Ascending aorta (tissue), 2 donors: ENCODE measurements at regions not wholly inside any gene's neighbourhood (a gene's known extent, or its start where the extent isn't known, plus 50 kb on each side); places are given as distances from the start of the nearest gene placed in this dataset.

ENCODE experiments used
- DNase-seq, 2 donors: peaks; one replicate each; pipeline ENCODE4 v3.0.0-alpha.2; 2019; ENCODE audit warnings: low spot score in 2 of 2
- H3K27ac ChIP-seq, 2 donors: fragments of 200-600 bp; sonication (generic); one replicate each; pipeline ENCODE4 v1.5.1; 2016 to 2017; ENCODE audit warnings: mild to moderate bottlenecking in 1 of 2
- H3K27me3 ChIP-seq: fragments of 200-600 bp; sonication (generic); one replicate; pipeline ENCODE4 v1.5.1; 2017
- H3K36me3 ChIP-seq, 2 donors: fragments of 200-600 bp; sonication (generic); one replicate each; pipeline ENCODE4 v1.5.1; 2016
- H3K4me1 ChIP-seq, 2 donors: fragments of 200-600 bp; sonication (generic); one replicate each; pipeline ENCODE4 v1.5.1; 2016 to 2017; ENCODE audit warnings: mild to moderate bottlenecking in 1 of 2
- H3K4me3 ChIP-seq, 2 donors: fragments of 200-600 bp; sonication (generic); one replicate each; pipeline ENCODE4 v1.5.1; 2016 to 2017; ENCODE audit warnings: mild to moderate bottlenecking in 1 of 2
- H3K9me3 ChIP-seq, 2 donors: fragments of 200-600 bp; sonication (generic); one replicate each; pipeline ENCODE4 v1.5.1; 2016
- intact Hi-C: fragments of 100-400 bp; cut with DNase I; formaldehyde crosslinking; loops from one replicate; pipeline ENCODE4 v1.15.1; 2023
- TF ChIP-seq, protein P1 (sequence below), 3 experiments: fragments of 200-600 bp in 2 of 3; fragments of 450-650 bp in 1 of 3; sonication (generic) in 2 of 3; IDR thresholded peaks; one replicate each; pipeline ENCODE4 v1.5.1; 2016 to 2019; ENCODE audit warnings: antibody characterized with exemption in 3 of 3, mild to moderate bottlenecking in 1 of 3, moderate library complexity in 1 of 3

- intact Hi-C loops, result no loop called here
- TF ChIP-seq, protein P1, sequence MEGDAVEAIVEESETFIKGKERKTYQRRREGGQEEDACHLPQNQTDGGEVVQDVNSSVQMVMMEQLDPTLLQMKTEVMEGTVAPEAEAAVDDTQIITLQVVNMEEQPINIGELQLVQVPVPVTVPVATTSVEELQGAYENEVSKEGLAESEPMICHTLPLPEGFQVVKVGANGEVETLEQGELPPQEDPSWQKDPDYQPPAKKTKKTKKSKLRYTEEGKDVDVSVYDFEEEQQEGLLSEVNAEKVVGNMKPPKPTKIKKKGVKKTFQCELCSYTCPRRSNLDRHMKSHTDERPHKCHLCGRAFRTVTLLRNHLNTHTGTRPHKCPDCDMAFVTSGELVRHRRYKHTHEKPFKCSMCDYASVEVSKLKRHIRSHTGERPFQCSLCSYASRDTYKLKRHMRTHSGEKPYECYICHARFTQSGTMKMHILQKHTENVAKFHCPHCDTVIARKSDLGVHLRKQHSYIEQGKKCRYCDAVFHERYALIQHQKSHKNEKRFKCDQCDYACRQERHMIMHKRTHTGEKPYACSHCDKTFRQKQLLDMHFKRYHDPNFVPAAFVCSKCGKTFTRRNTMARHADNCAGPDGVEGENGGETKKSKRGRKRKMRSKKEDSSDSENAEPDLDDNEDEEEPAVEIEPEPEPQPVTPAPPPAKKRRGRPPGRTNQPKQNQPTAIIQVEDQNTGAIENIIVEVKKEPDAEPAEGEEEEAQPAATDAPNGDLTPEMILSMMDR (IDR thresholded peaks at IDR 0.05), result no peak
- no peaks in the 10 kb centered on the region for H3K9me3 ChIP-seq
- no peak for DNase-seq
- H3K4me3 ChIP-seq, result no peak overlapping the region
- H3K4me1 ChIP-seq, result no peaks in the 10 kb centered on the region
- no peaks in the 10 kb centered on the region for H3K36me3 ChIP-seq
- no peaks in the 10 kb centered on the region for H3K27me3 ChIP-seq
- no peak overlapping the region for H3K27ac ChIP-seq
These were observed 355.6 kb downstream of the SH2D4B start for GRCh38 chr10:80893256-80893655.

DNA sequence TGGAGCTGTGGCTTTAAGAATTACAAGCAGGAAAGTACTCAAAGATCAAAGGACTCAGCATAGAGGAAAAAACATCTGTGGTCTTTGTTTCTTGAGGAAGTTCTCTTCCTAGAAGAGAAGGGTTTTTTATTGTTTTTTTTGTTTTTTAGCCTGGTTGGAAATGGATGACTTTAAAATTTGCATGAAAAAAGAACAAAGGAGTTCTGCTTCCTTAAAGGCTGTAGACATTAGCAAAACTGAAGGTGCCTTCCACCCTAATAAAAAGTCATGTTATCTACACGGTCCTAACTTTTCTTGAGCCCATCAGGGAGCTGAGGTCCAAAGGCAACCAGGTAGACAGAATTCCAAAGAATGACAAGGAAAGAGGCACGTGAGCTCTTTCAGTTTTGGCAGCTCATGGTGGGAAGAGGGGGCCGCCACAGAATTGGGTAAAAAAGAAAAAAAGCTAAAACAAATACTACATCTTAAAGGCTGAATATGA is 356.6 kb downstream of the SH2D4B start:
- no peak overlapping the region for H3K4me3 ChIP-seq
- H3K27me3 ChIP-seq, result no peaks in the 10 kb centered on the region
- no peaks in the 10 kb centered on the region for H3K4me1 ChIP-seq
- H3K9me3 ChIP-seq, result no peaks in the 10 kb centered on the region
- TF ChIP-seq, protein P1 (IDR thresholded peaks at IDR 0.05), result no peak
- no peak overlapping the region for H3K27ac ChIP-seq
- no peak for DNase-seq
- intact Hi-C loops, result no loop called here
- H3K36me3 ChIP-seq, result no peaks in the 10 kb centered on the region

DNA sequence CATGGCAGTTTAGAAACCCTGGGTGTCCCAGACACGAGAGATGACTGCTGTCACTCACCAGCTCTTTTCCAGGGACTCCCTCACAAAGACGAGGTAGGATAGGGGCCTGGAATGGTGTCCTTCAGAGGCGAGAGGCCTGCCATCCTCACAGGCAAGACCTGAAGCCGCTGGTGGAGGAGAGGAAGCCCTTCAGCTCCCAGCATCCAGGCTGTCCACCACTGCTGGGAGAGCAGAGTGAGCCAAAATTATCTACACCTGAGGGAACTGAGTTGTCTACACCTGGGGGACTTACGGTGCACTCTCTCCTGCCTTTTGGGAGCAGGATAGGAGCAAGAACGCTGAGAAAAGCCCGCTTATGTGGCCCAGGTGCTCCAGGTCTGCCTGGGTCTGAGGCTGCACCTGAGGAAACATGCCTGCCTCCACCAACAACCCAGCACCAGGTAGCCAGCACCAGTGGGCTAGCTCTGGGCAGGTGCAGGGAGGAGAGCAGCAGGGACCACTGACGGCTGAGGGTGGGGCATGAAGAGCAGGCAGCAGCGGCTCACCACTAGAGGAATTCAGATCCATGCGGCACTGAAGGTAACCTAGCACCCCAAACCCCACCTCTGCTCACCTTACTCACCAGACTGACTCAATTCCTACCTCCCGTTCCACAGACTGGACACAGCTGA is 357.2 kb downstream of the SH2D4B start:
- no peak overlapping the region for H3K27ac ChIP-seq
- no peaks in the 10 kb centered on the region for H3K9me3 ChIP-seq
- H3K4me1 ChIP-seq, result no peaks in the 10 kb centered on the region
- no peak for DNase-seq
- H3K36me3 ChIP-seq, result no peaks in the 10 kb centered on the region
- intact Hi-C loops, result no loop called here
- no peak overlapping the region for H3K4me3 ChIP-seq
- TF ChIP-seq, protein P1 (IDR thresholded peaks at IDR 0.05), result no peak
- H3K27me3 ChIP-seq, result no peaks in the 10 kb centered on the region

- DNase-seq, result no peak
- Histone ChIP-seq H3K36me3 (no peaks in the 10 kb centered on the region), H3K4me3 (no peak overlapping the region), H3K27me3 (no peaks in the 10 kb centered on the region), H3K27ac (no peak overlapping the region), H3K4me1 (no peaks in the 10 kb centered on the region), H3K9me3 (no peaks in the 10 kb centered on the region)
- TF ChIP-seq, protein P1 (IDR thresholded peaks at IDR 0.05), result no peak
- intact Hi-C loops, result no loop called here
These were observed 358.4 kb downstream of the SH2D4B start for GRCh38 chr10:80896076-80896475.

- H3K27me3 ChIP-seq, result no peaks in the 10 kb centered on the region
- TF ChIP-seq, protein P1 (IDR thresholded peaks at IDR 0.05), result no peak
- no peak overlapping the region for H3K4me3 ChIP-seq
- H3K4me1 ChIP-seq, result no peaks in the 10 kb centered on the region
- H3K27ac ChIP-seq, result no peak overlapping the region
- DNase-seq, result no peak
- no peaks in the 10 kb centered on the region for H3K36me3 ChIP-seq
- intact Hi-C loops, result no loop called here
- H3K9me3 ChIP-seq, result no peaks in the 10 kb centered on the region
These were observed 359.3 kb downstream of the SH2D4B start for GRCh38 chr10:80896959-80897358.

DNA sequence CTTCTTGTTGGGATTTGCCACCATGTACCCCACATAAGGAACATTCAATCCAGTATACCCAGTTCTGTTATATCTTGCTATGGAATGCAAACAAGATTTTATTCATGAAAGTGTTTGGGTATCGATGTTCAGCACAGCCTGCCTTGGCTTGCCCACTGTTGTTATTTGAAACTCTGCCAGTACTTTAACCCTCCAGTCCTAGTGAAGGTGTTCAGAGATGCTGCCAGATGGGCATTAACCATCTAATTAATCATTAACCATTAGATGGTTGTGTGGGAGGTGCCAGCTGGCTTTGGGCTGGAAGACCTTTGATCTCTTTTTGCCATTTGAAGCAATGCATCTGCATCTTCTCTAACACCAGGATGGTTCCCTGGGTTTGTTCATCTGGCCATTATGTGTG is 363.0 kb downstream of the SH2D4B start:
- Histone ChIP-seq H3K36me3 (no peaks in the 10 kb centered on the region), H3K27ac (no peak overlapping the region), H3K27me3 (no peaks in the 10 kb centered on the region), H3K9me3 (no peaks in the 10 kb centered on the region), H3K4me1 (no peaks in the 10 kb centered on the region), H3K4me3 (no peak overlapping the region)
- DNase-seq, result no peak
- TF ChIP-seq, protein P1 (IDR thresholded peaks at IDR 0.05), result no peak
- intact Hi-C loops, result no loop called here
